ENCODE measurements at regions not wholly inside any gene's neighbourhood (a gene's known extent, or its start where the extent isn't known, plus 50 kb on each side); places are given as distances from the start of the nearest gene placed in this dataset.
"Not testable (repeated sequence)": the region's sequence is repeated elsewhere in the genome, so short reads cannot be mapped to it uniquely, and the experiment has no call there.

- WGBS, 2 donors = 75 to 78% methylated on average over 9 of the region's 9 CpGs
- Histone ChIP-seq H3K27ac (no peak overlapping the region), H3K27me3 (no peaks in the 10 kb centered on the region), H3K4me1 (no peaks in the 10 kb centered on the region), H3K4me3 (no peak overlapping the region), H3K9me3 (no peaks in the 10 kb centered on the region), H3K36me3 (no peaks in the 10 kb centered on the region)
- ATAC-seq (ENCODE audit: low FRiP score in 2 of 2) = no peak
- no peak for DNase-seq
- TF ChIP-seq EP300 (IDR thresholded peaks at IDR 0.05) (no peak), CTCF (IDR thresholded peaks at IDR 0.05) (no peak), POLR2A (IDR thresholded peaks at IDR 0.05) (no peak), POLR2AphosphoS5 (IDR thresholded peaks at IDR 0.05) (no peak)
Measured at GRCh38 chr3:88732186-88732585, 375.2 kb upstream of the EPHA3 start.

- TF ChIP-seq POLR2A (IDR thresholded peaks at IDR 0.05) = no peak
- TF ChIP-seq EP300 (IDR thresholded peaks at IDR 0.05) = no peak
- TF ChIP-seq POLR2AphosphoS5 (IDR thresholded peaks at IDR 0.05) = no peak
- no peak for TF ChIP-seq CTCF (IDR thresholded peaks at IDR 0.05)
- DNase-seq = no peak
- no peak for ATAC-seq (ENCODE audit: low FRiP score in 2 of 2)
- H3K4me1 ChIP-seq = peaks cover 0 to 3% (median 0%) of the 10 kb centered on the region in 4 donors
- no peak overlapping the region for H3K27ac ChIP-seq
- H3K4me3 ChIP-seq = no peak overlapping the region
- no peaks in the 10 kb centered on the region for H3K27me3 ChIP-seq
- no peaks in the 10 kb centered on the region for H3K9me3 ChIP-seq
- no peaks in the 10 kb centered on the region for H3K36me3 ChIP-seq
Measured at GRCh38 chr3:88742106-88742505, 365.3 kb upstream of the EPHA3 start.

GRCh38 chr3:88742674-88743507, 364.5 kb upstream of the EPHA3 start:
- no peak overlapping the region for H3K27ac ChIP-seq
- no peaks in the 10 kb centered on the region for H3K27me3 ChIP-seq
- peak in 1 of 2 donors; percentile 53 for ATAC-seq (ENCODE audit: low FRiP score in 2 of 2)
- no peak overlapping the region for H3K4me3 ChIP-seq
- H3K36me3 ChIP-seq = no peaks in the 10 kb centered on the region
- H3K4me1 ChIP-seq = peaks cover 0 to 3% (median 0%) of the 10 kb centered on the region in 4 donors
- DNase-seq = no peak
- H3K9me3 ChIP-seq = no peaks in the 10 kb centered on the region
- no peak for TF ChIP-seq POLR2A (IDR thresholded peaks at IDR 0.05)
- TF ChIP-seq POLR2AphosphoS5 (IDR thresholded peaks at IDR 0.05) = no peak
- no peak for TF ChIP-seq CTCF (IDR thresholded peaks at IDR 0.05)
- TF ChIP-seq EP300 (IDR thresholded peaks at IDR 0.05) = no peak

GRCh38 chr3:88744896-88745295, 362.5 kb upstream of the EPHA3 start:
- Histone ChIP-seq H3K27me3 (no peaks in the 10 kb centered on the region), H3K4me1 (peaks cover 0 to 3% (median 0%) of the 10 kb centered on the region in 4 donors), H3K36me3 (no peaks in the 10 kb centered on the region), H3K9me3 (no peaks in the 10 kb centered on the region), H3K27ac (no peak overlapping the region), H3K4me3 (no peak overlapping the region)
- DNase-seq (no peak), ATAC-seq (ENCODE audit: low FRiP score in 2 of 2) (no peak)
- 74 to 76% methylated on average over 1 of the region's 1 CpG for WGBS, 2 donors
- TF ChIP-seq POLR2AphosphoS5 (IDR thresholded peaks at IDR 0.05) = no peak

GRCh38 chr3:88747145-88747544, 360.3 kb upstream of the EPHA3 start:
- 76 to 88% methylated on average over 5 to 6 of the region's 6 CpGs for WGBS, 2 donors
- not testable (repeated sequence) for H3K27ac ChIP-seq; ATAC-seq (ENCODE audit: low FRiP score in 2 of 2); H3K9me3 ChIP-seq; H3K27me3 ChIP-seq; H3K4me1 ChIP-seq; H3K4me3 ChIP-seq; H3K36me3 ChIP-seq
- peak in 1 of 2 donors; percentile 5 for DNase-seq

GRCh38 chr3:88758676-88759075, 348.7 kb upstream of the EPHA3 start:
- H3K9me3 ChIP-seq = peaks cover 0 to 5% (median 0%) of the 10 kb centered on the region in 4 donors
- 40 to 72% methylated on average over 1 of the region's 1 CpG for WGBS, 2 donors
- H3K4me3 ChIP-seq = no peak overlapping the region
- H3K4me1 ChIP-seq = no peaks in the 10 kb centered on the region
- no peak overlapping the region for H3K27ac ChIP-seq
- DNase-seq (no peak), ATAC-seq (ENCODE audit: low FRiP score in 2 of 2) (no peak)
- TF ChIP-seq CTCF (IDR thresholded peaks at IDR 0.05) (no peak), POLR2A (IDR thresholded peaks at IDR 0.05) (no peak), EP300 (IDR thresholded peaks at IDR 0.05) (no peak), POLR2AphosphoS5 (IDR thresholded peaks at IDR 0.05) (no peak)
- H3K36me3 ChIP-seq = no peaks in the 10 kb centered on the region
- H3K27me3 ChIP-seq = no peaks in the 10 kb centered on the region

All from upper lobe of left lung (tissue), 6 donors.